ENCODE measurements at regions not wholly inside any gene's neighbourhood (a gene's known extent, or its start where the extent isn't known, plus 50 kb on each side); places are given as distances from the start of the nearest gene placed in this dataset.
"Not testable (repeated sequence)": the region's sequence is repeated elsewhere in the genome, so short reads cannot be mapped to it uniquely, and the experiment has no call there.

GRCh38 chr7:66450814-66451213, 177.9 kb upstream of the KCTD7 start:
- not testable (repeated sequence) for H3K4me1 Mint-ChIP-seq, H3K27ac Mint-ChIP-seq

GRCh38 chr7:66451713-66452112, 177.0 kb upstream of the KCTD7 start:
- H3K9me3 Mint-ChIP-seq; DNase-seq; H3K4me3 ChIP-seq (ENCODE audit: low read depth, low read length); H3K4me1 Mint-ChIP-seq; H3K27ac ChIP-seq (ENCODE audit: insufficient read depth, low read length, poor library complexity, severe bottlenecking); H3K27me3 Mint-ChIP-seq; H3K27me3 ChIP-seq (ENCODE audit: control insufficient read depth, insufficient read depth, low read length); H3K4me3 Mint-ChIP-seq; H3K36me3 ChIP-seq (ENCODE audit: control insufficient read depth, insufficient read depth, low read length); ATAC-seq (ENCODE audit: low read depth in 2 of 2); H3K9me3 ChIP-seq (ENCODE audit: control insufficient read depth in 2 of 2, low read length in 2 of 2); H3K4me1 ChIP-seq (ENCODE audit: control insufficient read depth, insufficient read depth, low read length, poor library complexity, severe bottlenecking): not testable (repeated sequence)
- peaks cover 56% of the 10 kb centered on the region for H3K36me3 Mint-ChIP-seq
- H3K27ac Mint-ChIP-seq: peak overlapping the region in 1 of 3 donors; percentile 9

More at GRCh38 chr7:66450814-66451213, 177.9 kb upstream of the KCTD7 start:
- not testable (repeated sequence) for DNase-seq; H3K27me3 Mint-ChIP-seq; H3K4me3 ChIP-seq (ENCODE audit: low read depth, low read length); H3K4me1 ChIP-seq (ENCODE audit: control insufficient read depth, insufficient read depth, low read length, poor library complexity, severe bottlenecking); H3K27ac ChIP-seq (ENCODE audit: insufficient read depth, low read length, poor library complexity, severe bottlenecking); H3K4me3 Mint-ChIP-seq; ATAC-seq (ENCODE audit: low read depth in 2 of 2); H3K9me3 Mint-ChIP-seq; H3K27me3 ChIP-seq (ENCODE audit: control insufficient read depth, insufficient read depth, low read length); H3K36me3 ChIP-seq (ENCODE audit: control insufficient read depth, insufficient read depth, low read length); H3K9me3 ChIP-seq (ENCODE audit: control insufficient read depth in 2 of 2, low read length in 2 of 2)
- peaks cover 56% of the 10 kb centered on the region for H3K36me3 Mint-ChIP-seq

GRCh38 chr7:66452165-66452564, 176.5 kb upstream of the KCTD7 start:
- Mint-ChIP-seq H3K4me3 (no peak overlapping the region), H3K9me3 (no peaks in the 10 kb centered on the region), H3K27me3 (no peaks in the 10 kb centered on the region), H3K36me3 (peaks cover 51% of the 10 kb centered on the region), H3K27ac (peak overlapping the region in 1 of 3 donors; percentile 9), H3K4me1 (peaks cover 0 to 6% (median 3%) of the 10 kb centered on the region in 4 donors)
- Histone ChIP-seq H3K36me3 (ENCODE audit: control insufficient read depth, insufficient read depth, low read length) (peaks cover 5% of the 10 kb centered on the region), H3K9me3 (ENCODE audit: control insufficient read depth in 2 of 2, low read length in 2 of 2) (no peaks in the 10 kb centered on the region), H3K27ac (ENCODE audit: insufficient read depth, low read length, poor library complexity, severe bottlenecking) (no peak overlapping the region), H3K4me1 (ENCODE audit: control insufficient read depth, insufficient read depth, low read length, poor library complexity, severe bottlenecking) (no peaks in the 10 kb centered on the region), H3K27me3 (ENCODE audit: control insufficient read depth, insufficient read depth, low read length) (no peaks in the 10 kb centered on the region), H3K4me3 (ENCODE audit: low read depth, low read length) (no peak overlapping the region)
- ATAC-seq (ENCODE audit: low read depth in 2 of 2): no peak
- no peak for DNase-seq

- DNase-seq (no peak), ATAC-seq (ENCODE audit: low read depth in 2 of 2) (no peak)
- H3K4me3 Mint-ChIP-seq: no peak overlapping the region
- H3K9me3 ChIP-seq (ENCODE audit: control insufficient read depth in 2 of 2, low read length in 2 of 2): no peaks in the 10 kb centered on the region
- no peaks in the 10 kb centered on the region for H3K9me3 Mint-ChIP-seq
- no peak overlapping the region for H3K4me3 ChIP-seq (ENCODE audit: low read depth, low read length)
- no peaks in the 10 kb centered on the region for H3K4me1 ChIP-seq (ENCODE audit: control insufficient read depth, insufficient read depth, low read length, poor library complexity, severe bottlenecking)
- H3K36me3 Mint-ChIP-seq: peaks cover 47% of the 10 kb centered on the region
- no peaks in the 10 kb centered on the region for H3K27me3 ChIP-seq (ENCODE audit: control insufficient read depth, insufficient read depth, low read length)
- H3K4me1 Mint-ChIP-seq: peaks cover 0 to 6% (median 3%) of the 10 kb centered on the region in 4 donors
- no peaks in the 10 kb centered on the region for H3K27me3 Mint-ChIP-seq
- H3K27ac ChIP-seq (ENCODE audit: insufficient read depth, low read length, poor library complexity, severe bottlenecking): no peak overlapping the region
- no peak overlapping the region for H3K27ac Mint-ChIP-seq
- peaks cover 5% of the 10 kb centered on the region for H3K36me3 ChIP-seq (ENCODE audit: control insufficient read depth, insufficient read depth, low read length)
Measured at GRCh38 chr7:66453340-66453739, 175.3 kb upstream of the KCTD7 start.

- H3K36me3 Mint-ChIP-seq: peaks cover 38% of the 10 kb centered on the region
Measured at GRCh38 chr7:66454600-66455225, 174.0 kb upstream of the KCTD7 start.

GRCh38 chr7:66455432-66455831, 173.2 kb upstream of the KCTD7 start:
- not testable (repeated sequence) for H3K27me3 ChIP-seq (ENCODE audit: control insufficient read depth, insufficient read depth, low read length); H3K27me3 Mint-ChIP-seq; H3K9me3 ChIP-seq (ENCODE audit: control insufficient read depth in 2 of 2, low read length in 2 of 2); H3K27ac ChIP-seq (ENCODE audit: insufficient read depth, low read length, poor library complexity, severe bottlenecking); H3K4me1 Mint-ChIP-seq; H3K4me3 ChIP-seq (ENCODE audit: low read depth, low read length); ATAC-seq (ENCODE audit: low read depth in 2 of 2); H3K9me3 Mint-ChIP-seq; H3K27ac Mint-ChIP-seq; H3K4me3 Mint-ChIP-seq; H3K36me3 ChIP-seq (ENCODE audit: control insufficient read depth, insufficient read depth, low read length); DNase-seq; H3K4me1 ChIP-seq (ENCODE audit: control insufficient read depth, insufficient read depth, low read length, poor library complexity, severe bottlenecking)
- peaks cover 33% of the 10 kb centered on the region for H3K36me3 Mint-ChIP-seq

More at GRCh38 chr7:66454600-66455225, 174.0 kb upstream of the KCTD7 start:
- Mint-ChIP-seq H3K4me1 (peaks cover 0 to 6% (median 3%) of the 10 kb centered on the region in 4 donors), H3K27me3 (no peaks in the 10 kb centered on the region), H3K27ac (no peak overlapping the region), H3K9me3 (no peaks in the 10 kb centered on the region), H3K4me3 (no peak overlapping the region)
- Histone ChIP-seq H3K36me3 (ENCODE audit: control insufficient read depth, insufficient read depth, low read length) (no peaks in the 10 kb centered on the region), H3K9me3 (ENCODE audit: control insufficient read depth in 2 of 2, low read length in 2 of 2) (no peaks in the 10 kb centered on the region), H3K4me3 (ENCODE audit: low read depth, low read length) (no peak overlapping the region), H3K27me3 (ENCODE audit: control insufficient read depth, insufficient read depth, low read length) (no peaks in the 10 kb centered on the region), H3K27ac (ENCODE audit: insufficient read depth, low read length, poor library complexity, severe bottlenecking) (no peak overlapping the region), H3K4me1 (ENCODE audit: control insufficient read depth, insufficient read depth, low read length, poor library complexity, severe bottlenecking) (no peaks in the 10 kb centered on the region)
- no peak for DNase-seq
- no peak for ATAC-seq (ENCODE audit: low read depth in 2 of 2)

- not testable (repeated sequence) for DNase-seq; H3K4me1 Mint-ChIP-seq; H3K4me3 Mint-ChIP-seq; H3K4me3 ChIP-seq (ENCODE audit: low read depth, low read length); H3K4me1 ChIP-seq (ENCODE audit: control insufficient read depth, insufficient read depth, low read length, poor library complexity, severe bottlenecking); H3K27ac ChIP-seq (ENCODE audit: insufficient read depth, low read length, poor library complexity, severe bottlenecking); H3K27me3 Mint-ChIP-seq; ATAC-seq (ENCODE audit: low read depth in 2 of 2); H3K27me3 ChIP-seq (ENCODE audit: control insufficient read depth, insufficient read depth, low read length); H3K27ac Mint-ChIP-seq; H3K36me3 ChIP-seq (ENCODE audit: control insufficient read depth, insufficient read depth, low read length); H3K9me3 ChIP-seq (ENCODE audit: control insufficient read depth in 2 of 2, low read length in 2 of 2); H3K9me3 Mint-ChIP-seq
- peaks cover 31% of the 10 kb centered on the region for H3K36me3 Mint-ChIP-seq
Measured at GRCh38 chr7:66456431-66456830, 172.2 kb upstream of the KCTD7 start.

- not testable (repeated sequence) for ATAC-seq (ENCODE audit: low read depth in 2 of 2); H3K27ac Mint-ChIP-seq
- peaks cover 25% of the 10 kb centered on the region for H3K36me3 Mint-ChIP-seq
Measured at GRCh38 chr7:66458991-66459390, 169.7 kb upstream of the KCTD7 start.

More at GRCh38 chr7:66458991-66459390, 169.7 kb upstream of the KCTD7 start:
- not testable (repeated sequence) for H3K27me3 ChIP-seq (ENCODE audit: control insufficient read depth, insufficient read depth, low read length); H3K9me3 Mint-ChIP-seq; H3K27me3 Mint-ChIP-seq; H3K4me1 ChIP-seq (ENCODE audit: control insufficient read depth, insufficient read depth, low read length, poor library complexity, severe bottlenecking); H3K4me3 Mint-ChIP-seq; H3K36me3 ChIP-seq (ENCODE audit: control insufficient read depth, insufficient read depth, low read length); H3K9me3 ChIP-seq (ENCODE audit: control insufficient read depth in 2 of 2, low read length in 2 of 2); H3K4me1 Mint-ChIP-seq; H3K27ac ChIP-seq (ENCODE audit: insufficient read depth, low read length, poor library complexity, severe bottlenecking); H3K4me3 ChIP-seq (ENCODE audit: low read depth, low read length)
- peak in 1 of 3 donors; percentile 4 for DNase-seq

Measured in CD4-positive, CD25-positive, alpha-beta regulatory T cell (primary cell).